NCI-H2107 treated with DMSO at 0.1 percent for 48 hours (cell line): ENCODE measurements at regions not wholly inside any gene's neighbourhood (a gene's known extent, or its start where the extent isn't known, plus 50 kb on each side); places are given as distances from the start of the nearest gene placed in this dataset.

Experiments used
- DNase-seq: peaks from one replicate; lab custom pipeline; 2025; ENCODE audit not compliant: unreplicated experiment; lab: John Stamatoyannopoulos, UW

- DNase-seq, result no peak
These were observed 50.3 kb upstream of the TOX3 start for GRCh38 chr16:52597073-52597771.
